GM18520 (cell line): ENCODE measurements at regions not wholly inside any gene's neighbourhood (a gene's known extent, or its start where the extent isn't known, plus 50 kb on each side); places are given as distances from the start of the nearest gene placed in this dataset.

Experiments used
- ATAC-seq: cut with Tn5 transposase; IDR thresholded peaks from one replicate; pipeline ENCODE4 v1.9.1; 2021; ENCODE audit not compliant: unreplicated experiment

GRCh38 chr11:36997656-36998055 is 399.6 kb upstream of the RAG2 start:
- ATAC-seq: no peak

GRCh38 chr11:36996795-36997194 is 398.8 kb upstream of the RAG2 start:
- ATAC-seq: no peak

- ATAC-seq: no peak
Observed at GRCh38 chr11:36994208-36994607, 396.2 kb upstream of the RAG2 start.

GRCh38 chr11:36988556-36988955 is 390.5 kb upstream of the RAG2 start:
- ATAC-seq: no peak

GRCh38 chr11:36985562-36985961 is 387.5 kb upstream of the RAG2 start:
- no peak for ATAC-seq

- ATAC-seq: no peak
Observed at GRCh38 chr11:36976741-36977140, 378.7 kb upstream of the RAG2 start.

GRCh38 chr11:36974771-36975170 is 376.7 kb upstream of the RAG2 start:
- no peak for ATAC-seq

- ATAC-seq: no peak
Observed at GRCh38 chr11:36953976-36954375, 355.9 kb upstream of the RAG2 start.

- no peak for ATAC-seq
Observed at GRCh38 chr11:36948460-36949127, 350.6 kb upstream of the RAG2 start.

GRCh38 chr11:36945384-36945783 is 347.3 kb upstream of the RAG2 start:
- ATAC-seq: no peak

GRCh38 chr11:36933481-36933880 is 335.4 kb upstream of the RAG2 start:
- no peak for ATAC-seq

- no peak for ATAC-seq
Observed at GRCh38 chr11:36931139-36931538, 333.1 kb upstream of the RAG2 start.

- no peak for ATAC-seq
Observed at GRCh38 chr11:36930256-36930655, 332.2 kb upstream of the RAG2 start.

- no peak for ATAC-seq
Observed at GRCh38 chr11:36929401-36929800, 331.4 kb upstream of the RAG2 start.

- ATAC-seq: no peak
Observed at GRCh38 chr11:36928621-36929020, 330.6 kb upstream of the RAG2 start.

GRCh38 chr11:36899800-36900199 is 301.8 kb upstream of the RAG2 start:
- no peak for ATAC-seq

- no peak for ATAC-seq
Observed at GRCh38 chr11:36890841-36891240, 292.8 kb upstream of the RAG2 start.

- ATAC-seq: peak; percentile 67
Observed at GRCh38 chr11:36890121-36890679, 292.2 kb upstream of the RAG2 start.

GRCh38 chr11:36885154-36885553 is 287.1 kb upstream of the RAG2 start:
- ATAC-seq: peak; percentile 62

GRCh38 chr11:36878737-36879136 is 280.7 kb upstream of the RAG2 start:
- ATAC-seq: no peak

- no peak for ATAC-seq
Observed at GRCh38 chr11:36877149-36877548, 279.1 kb upstream of the RAG2 start.

GRCh38 chr11:36876266-36876665 is 278.2 kb upstream of the RAG2 start:
- ATAC-seq: no peak

GRCh38 chr11:36874291-36874690 is 276.3 kb upstream of the RAG2 start:
- ATAC-seq: no peak
